H1 (cell line): ENCODE measurements at regions not wholly inside any gene's neighbourhood (a gene's known extent, or its start where the extent isn't known, plus 50 kb on each side); places are given as distances from the start of the nearest gene placed in this dataset.

Source experiments
- CTCF ChIA-PET: fragments of 300-600 bp; sonication (Branson Sonifier 250); formaldehyde crosslinking; loops from one replicate; lab custom pipeline; 2021; ENCODE audit not compliant: partially characterized antibody; lab: Charles Lee
- POLR2A ChIA-PET: fragments of 300-600 bp; sonication (Branson Sonifier 250); formaldehyde crosslinking; loops from one replicate; lab custom pipeline; 2021; ENCODE audit warnings: inconsistent platforms; ENCODE audit not compliant: partially characterized antibody; lab: Charles Lee
- DNase-seq, 2 experiments: peaks; one replicate each; pipeline versions ENCODE4 v3.0.0 to v3.0.0-alpha.2; 2010 to 2022; ENCODE audit warnings: low spot score in 2 of 2, low read depth in 1 of 2, mixed read lengths in 1 of 2
- FAIRE-seq: peaks from 2 replicates; lab custom pipeline; 2011; peaks lifted over from hg19 to GRCh38; lab: Jason Lieb, UNC
- H2AFZ ChIP-seq: 2 replicates; pipeline ENCODE4 v1.8.1; 2012; ENCODE audit warnings: low read length, inconsistent platforms
- H2AK5ac ChIP-seq: 2 replicates; pipeline ENCODE4 v1.6.1; 2013; ENCODE audit warnings: low read depth, low read length
- H2BK120ac ChIP-seq: replicated peaks from 2 replicates; pipeline ENCODE3; 2013; ENCODE audit warnings: low read depth, low read length, inconsistent platforms
- H2BK12ac ChIP-seq: 2 replicates; pipeline ENCODE4 v1.6.1; 2013; ENCODE audit warnings: low read depth, low read length
- H2BK15ac ChIP-seq: 2 replicates; pipeline ENCODE4 v1.6.1; 2013; ENCODE audit warnings: low read length
- H2BK20ac ChIP-seq: 2 replicates; pipeline ENCODE4 v1.6.1; 2013; ENCODE audit warnings: low read length
- H2BK5ac ChIP-seq: 2 replicates; pipeline ENCODE4 v1.6.1; 2013; ENCODE audit warnings: low read depth, low read length
- H3K14ac ChIP-seq: 2 replicates; pipeline ENCODE4 v1.6.1; 2013; ENCODE audit warnings: inconsistent platforms; ENCODE audit not compliant: insufficient read length
- H3K18ac ChIP-seq: 2 replicates; pipeline ENCODE4 v1.6.1; 2013; ENCODE audit warnings: low read length; ENCODE audit errors: extremely low read depth
- H3K23ac ChIP-seq: 2 replicates; pipeline ENCODE4 v1.6.1; 2013; ENCODE audit warnings: inconsistent platforms; ENCODE audit not compliant: insufficient read length
- H3K23me2 ChIP-seq: 2 replicates; pipeline ENCODE4 v1.6.1; 2013; ENCODE audit warnings: low read depth, low read length
- H3K27ac ChIP-seq: 2 replicates; pipeline ENCODE4 v1.6.1; 2011; ENCODE audit warnings: low read depth, low read length, inconsistent platforms
- H3K27me3 ChIP-seq, 4 experiments: replicated peaks in 1 of 4; 1 replicate in 1 of 4; 2 replicates in 3 of 4; pipeline versions ENCODE4 v1.6.1 to v1.8.1; 2011 to 2013; ENCODE audit warnings: low read length in 3 of 4, mild to moderate bottlenecking in 3 of 4, inconsistent platforms in 2 of 4, mixed read lengths in 2 of 4, moderate library complexity in 1 of 4; ENCODE audit not compliant: control insufficient read depth in 3 of 4, insufficient read depth in 3 of 4; ENCODE audit errors: extremely low read depth in 1 of 4
- H3K36me3 ChIP-seq, 4 experiments: 2 replicates each; pipeline versions ENCODE4 v1.6.1 to v1.8.1; 2011 to 2013; ENCODE audit warnings: mild to moderate bottlenecking in 4 of 4, low read length in 3 of 4, moderate library complexity in 2 of 4, control low read depth in 1 of 4, inconsistent platforms in 1 of 4; ENCODE audit not compliant: insufficient read depth in 4 of 4, control insufficient read depth in 2 of 4
- H3K4ac ChIP-seq: replicated peaks from 2 replicates; pipeline ENCODE3; 2013; ENCODE audit warnings: low read length, low read depth, mixed read lengths, inconsistent platforms; ENCODE audit not compliant: insufficient read length
- H3K4me1 ChIP-seq, 4 experiments: replicated peaks in 1 of 4; 1 replicate in 1 of 4; 2 replicates in 3 of 4; pipeline versions ENCODE4 v1.6.1 to v1.8.1; 2011 to 2013; ENCODE audit warnings: low read length in 3 of 4, inconsistent platforms in 2 of 4, mixed read lengths in 1 of 4; ENCODE audit not compliant: insufficient read depth in 4 of 4, control insufficient read depth in 3 of 4
- H3K4me2 ChIP-seq, 2 experiments: 2 replicates each; pipeline versions ENCODE4 v1.6.1 to v1.8.1; 2011 to 2013; ENCODE audit warnings: low read depth in 2 of 2, low read length in 2 of 2, control low read depth in 1 of 2, inconsistent platforms in 1 of 2, mild to moderate bottlenecking in 1 of 2; ENCODE audit not compliant: insufficient read depth in 1 of 2
- H3K4me3 ChIP-seq, 4 experiments: fragments of 200-600, 300-600 bp in 1 of 4; sonication (generic), shearing (Covaris generic), sonication (Bioruptor Twin) in 1 of 4; 2 replicates each; pipeline versions ENCODE4 v1.5.1 to v1.8.1; 2011 to 2016; ENCODE audit warnings: low read length in 4 of 4, low read depth in 3 of 4, control low read depth in 2 of 4, inconsistent platforms in 2 of 4, mild to moderate bottlenecking in 2 of 4, mixed read lengths in 1 of 4, moderate library complexity in 1 of 4; ENCODE audit not compliant: insufficient read depth in 2 of 4; ENCODE audit errors: extremely low read depth in 1 of 4
- H3K56ac ChIP-seq: replicated peaks from 2 replicates; pipeline ENCODE3; 2013; ENCODE audit warnings: low read depth, mild to moderate bottlenecking, mixed read lengths, low read length, inconsistent platforms; ENCODE audit not compliant: insufficient read length
- H3K79me1 ChIP-seq: 2 replicates; pipeline ENCODE4 v1.6.1; 2013; ENCODE audit warnings: low read depth, low read length, control low read depth
- H3K79me2 ChIP-seq, 2 experiments: 2 replicates each; pipeline versions ENCODE4 v1.6.1 to v1.8.1; 2012 to 2013; ENCODE audit warnings: low read length in 2 of 2, mild to moderate bottlenecking in 2 of 2, inconsistent platforms in 1 of 2; ENCODE audit not compliant: insufficient read depth in 2 of 2, control insufficient read depth in 1 of 2
- H3K9ac ChIP-seq, 4 experiments: replicated peaks in 1 of 4; 1 replicate in 1 of 4; 2 replicates in 3 of 4; pipeline versions ENCODE4 v1.6.1 to v1.8.1; 2011 to 2013; ENCODE audit warnings: low read depth in 3 of 4, low read length in 3 of 4, control low read depth in 2 of 4, mild to moderate bottlenecking in 2 of 4, moderate library complexity in 2 of 4, inconsistent platforms in 1 of 4; ENCODE audit errors: extremely low read depth in 1 of 4
- H3K9me3 ChIP-seq, 2 experiments: 2 replicates each; pipeline versions ENCODE4 v1.6.1 to v1.8.1; 2012 to 2013; ENCODE audit warnings: mild to moderate bottlenecking in 2 of 2, moderate library complexity in 2 of 2, control low read depth in 1 of 2, inconsistent platforms in 1 of 2, low read depth in 1 of 2, low read length in 1 of 2, mixed read lengths in 1 of 2; ENCODE audit not compliant: insufficient read depth in 2 of 2
- H4K20me1 ChIP-seq, 2 experiments: replicated peaks in 1 of 2; 2 replicates each; pipeline versions ENCODE3 to v1.8.1; 2011 to 2013; ENCODE audit warnings: inconsistent platforms in 2 of 2, low read length in 2 of 2, mild to moderate bottlenecking in 1 of 2; ENCODE audit not compliant: insufficient read depth in 2 of 2, control insufficient read depth in 1 of 2
- H4K5ac ChIP-seq: 2 replicates; pipeline ENCODE4 v1.6.1; 2013; ENCODE audit warnings: low read length, low read depth, mixed read lengths, inconsistent platforms; ENCODE audit not compliant: insufficient read length
- H4K8ac ChIP-seq: 2 replicates; pipeline ENCODE4 v1.8.0; 2013; ENCODE audit warnings: mild to moderate bottlenecking, moderate library complexity, low read length, inconsistent platforms; ENCODE audit not compliant: insufficient read depth; ENCODE audit errors: extremely low read depth
- H4K91ac ChIP-seq: replicated peaks from 2 replicates; pipeline ENCODE3; 2013; ENCODE audit warnings: low read length, mixed read lengths, inconsistent platforms; ENCODE audit not compliant: insufficient read length
- BRCA1 ChIP-seq: IDR thresholded peaks from 2 replicates; pipeline ENCODE4 v1.6.1; 2012; ENCODE audit warnings: low read depth, low read length, improper control_type of control experiment
- CBX8 ChIP-seq: fragments of 300-800, 300-1000 bp; sonication (generic); IDR thresholded peaks from 2 replicates; pipeline ENCODE4 v1.7.1; 2016; ENCODE audit warnings: low read depth, low read length, borderline replicate concordance
- KDM4A ChIP-seq: IDR thresholded peaks from one replicate; pipeline ENCODE4 v1.7.1; 2012; ENCODE audit warnings: low read depth, mild to moderate bottlenecking, moderate library complexity, low read length, inconsistent platforms; ENCODE audit not compliant: severe bottlenecking
- NANOG ChIP-seq: IDR thresholded peaks from 2 replicates; pipeline ENCODE4 v1.6.1; 2011; ENCODE audit warnings: low read length, low read depth, mild to moderate bottlenecking, inconsistent platforms; ENCODE audit not compliant: insufficient read depth, poor library complexity, severe bottlenecking
- NRF1 ChIP-seq: IDR thresholded peaks from 2 replicates; pipeline ENCODE4 v1.6.1; 2011; ENCODE audit warnings: mild to moderate bottlenecking, low read depth, low read length, improper control_type of control experiment
- PHF8 ChIP-seq: fragments of 200-600 bp; sonication (generic); conservative IDR thresholded peaks from 2 replicates; pipeline ENCODE4 v1.7.1; 2012; ENCODE audit warnings: low read depth, mild to moderate bottlenecking, inconsistent platforms, low read length, moderate library complexity
- POLR2A ChIP-seq, 2 experiments: IDR thresholded peaks; 1 replicate in 1 of 2; 2 replicates in 1 of 2; pipeline ENCODE4 v1.6.1; 2011; ENCODE audit warnings: low read depth in 2 of 2, low read length in 2 of 2, mild to moderate bottlenecking in 2 of 2; ENCODE audit errors: control extremely low read depth in 1 of 2
- RBBP5 ChIP-seq: IDR thresholded peaks from 2 replicates; pipeline ENCODE4 v1.7.1; 2012; ENCODE audit warnings: low read depth, mild to moderate bottlenecking, inconsistent platforms, low read length, moderate library complexity, borderline replicate concordance
- RFX5 ChIP-seq: IDR thresholded peaks from 2 replicates; pipeline ENCODE4 v1.6.1; 2011; ENCODE audit warnings: low read depth, low read length, improper control_type of control experiment, borderline replicate concordance
- TAF1 ChIP-seq: IDR thresholded peaks from 2 replicates; pipeline ENCODE4 v1.6.1; 2011; ENCODE audit warnings: mild to moderate bottlenecking, low read depth, low read length
- WGBS, 2 experiments: shearing (Covaris generic) in 1 of 2; methylation state at CpG; one replicate each; pipeline versions ENCODE4 v1.1.6 to v1.1.7; 2013 to 2015; ENCODE audit warnings: low lambda C conversion rate in 2 of 2, mixed read lengths in 2 of 2, inconsistent platforms in 1 of 2, low coverage in 1 of 2, missing lambda C conversion rate in 1 of 2; ENCODE audit not compliant: insufficient replicate concordance in 2 of 2, insufficient coverage in 1 of 2, insufficient read length in 1 of 2; ENCODE audit errors: extremely low coverage in 1 of 2, missing lambda C conversion rate in 1 of 2; 5-methylcytosine and 5-hydroxymethylcytosine counted together
- TF ChIP-seq, protein P1 (sequence below): IDR thresholded peaks from 2 replicates; pipeline ENCODE4 v1.6.1; 2012; ENCODE audit warnings: inconsistent platforms
- TF ChIP-seq, protein P2 (sequence below): IDR thresholded peaks from 2 replicates; pipeline ENCODE4 v1.6.1; 2011; ENCODE audit warnings: low read depth, mild to moderate bottlenecking, low read length; ENCODE audit not compliant: insufficient read depth

DNA sequence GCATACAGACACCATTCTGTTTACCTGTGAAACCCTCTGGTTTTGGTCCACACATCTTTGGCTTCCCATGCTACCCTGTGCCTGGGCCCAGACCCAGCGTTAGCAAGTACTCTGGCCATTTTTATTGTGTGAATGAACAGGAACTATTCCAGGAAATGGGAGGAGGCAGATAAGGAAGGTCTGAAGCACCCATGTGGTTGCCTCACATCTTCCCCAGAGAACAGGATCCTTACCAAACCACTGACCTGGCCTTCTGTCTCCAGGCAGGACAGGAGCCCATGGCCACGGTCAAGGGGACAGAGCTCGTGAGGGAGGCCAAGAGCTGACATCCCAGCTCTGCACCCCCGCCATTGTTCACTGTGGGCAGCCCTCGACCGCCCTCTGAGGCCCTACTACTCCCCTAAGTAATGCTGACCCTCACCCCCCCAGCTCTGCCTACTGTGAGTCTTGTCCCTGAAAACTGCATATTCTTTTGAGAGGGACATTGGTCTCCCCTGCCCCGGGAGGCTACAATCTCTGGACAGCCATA, 97.7 kb upstream of the TP53I11 start:
- TF ChIP-seq, protein P1, sequence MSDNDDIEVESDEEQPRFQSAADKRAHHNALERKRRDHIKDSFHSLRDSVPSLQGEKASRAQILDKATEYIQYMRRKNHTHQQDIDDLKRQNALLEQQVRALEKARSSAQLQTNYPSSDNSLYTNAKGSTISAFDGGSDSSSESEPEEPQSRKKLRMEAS = no peak
- TF ChIP-seq RBBP5 = no peak
- no peak for TF ChIP-seq CBX8
- TF ChIP-seq KDM4A = no peak
- TF ChIP-seq NANOG = no peak
- no peak for TF ChIP-seq RFX5
- no peak for TF ChIP-seq TAF1
- TF ChIP-seq NRF1 = no peak
- no peak for TF ChIP-seq POLR2A (IDR thresholded peaks at IDR 0.05; ENCODE audit: control extremely low read depth in 1 of 2, low read depth in 2 of 2, low read length in 2 of 2)
- TF ChIP-seq BRCA1 = no peak
- TF ChIP-seq, protein P2, sequence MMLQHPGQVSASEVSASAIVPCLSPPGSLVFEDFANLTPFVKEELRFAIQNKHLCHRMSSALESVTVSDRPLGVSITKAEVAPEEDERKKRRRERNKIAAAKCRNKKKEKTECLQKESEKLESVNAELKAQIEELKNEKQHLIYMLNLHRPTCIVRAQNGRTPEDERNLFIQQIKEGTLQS = no peak
- TF ChIP-seq PHF8 = no peak
- WGBS, 2 experiments = 91% methylated on average over 7 of the region's 7 CpGs; no CpG with 5 or more reads in 1 of the 2 experiments

More for the DNA sequence above, 97.7 kb upstream of the TP53I11 start:
- H3K9me3 ChIP-seq = no peaks in the 10 kb centered on the region
- no peak overlapping the region for H3K23ac ChIP-seq
- H2AK5ac ChIP-seq = no peak overlapping the region
- H3K56ac ChIP-seq = no peak overlapping the region
- no peak overlapping the region for H2BK120ac ChIP-seq
- no peak overlapping the region for H3K9ac ChIP-seq
- no peaks in the 10 kb centered on the region; a peak in 2 of 7 replicates for H3K4me1 ChIP-seq
- no peak overlapping the region for H4K91ac ChIP-seq
- H3K36me3 ChIP-seq = no peaks in the 10 kb centered on the region; a peak in 1 of 8 replicates
- no peak overlapping the region for H3K4ac ChIP-seq
- H4K5ac ChIP-seq = no peak overlapping the region
- no peak overlapping the region for H3K4me3 ChIP-seq
- no peaks in the 10 kb centered on the region for H3K79me2 ChIP-seq
- peak overlapping the region; percentile 32; the same call in 1 of the 2 replicates for H3K18ac ChIP-seq
- CTCF ChIA-PET = interaction anchor here (0.8 to 1.7 kb wide), 4 partner anchors 32 to 55 kb away, joined by 3 read pairs; no protein-coding TSS in a partner anchor
- no peak overlapping the region for H2BK5ac ChIP-seq
- H2AFZ ChIP-seq = no peak overlapping the region
- DNase-seq (no peak), FAIRE-seq (no peak)
- H3K4me2 ChIP-seq = no peak overlapping the region
- POLR2A ChIA-PET = interaction anchor here (0.6 kb wide), 1 partner anchor 117 kb away, joined by 3 read pairs; no protein-coding TSS in a partner anchor
- H3K27me3 ChIP-seq = 0 out of 7 replicates have a peak, but pooled peaks cover 0 to 1% (median 0%) of the 10 kb centered on the region in 4 experiments
- H3K27ac ChIP-seq = no peak overlapping the region
- H3K23me2 ChIP-seq = no peaks in the 10 kb centered on the region
- no peaks in the 10 kb centered on the region for H4K20me1 ChIP-seq
- no peak overlapping the region; the same call in 1 of the 2 replicates for H4K8ac ChIP-seq
- H2BK20ac ChIP-seq = 0 out of 2 replicates have a peak overlapping the region, but pooled peaks have one; percentile 32
- H2BK12ac ChIP-seq = peak overlapping the region; percentile 88; the same call in 1 of the 2 replicates
- no peaks in the 10 kb centered on the region for H3K79me1 ChIP-seq
- H2BK15ac ChIP-seq = no peak overlapping the region; the same call in 1 of the 2 replicates
- H3K14ac ChIP-seq = no peak overlapping the region
